ENCODE measurements at regions not wholly inside any gene's neighbourhood (a gene's known extent, or its start where the extent isn't known, plus 50 kb on each side); places are given as distances from the start of the nearest gene placed in this dataset.

DNA sequence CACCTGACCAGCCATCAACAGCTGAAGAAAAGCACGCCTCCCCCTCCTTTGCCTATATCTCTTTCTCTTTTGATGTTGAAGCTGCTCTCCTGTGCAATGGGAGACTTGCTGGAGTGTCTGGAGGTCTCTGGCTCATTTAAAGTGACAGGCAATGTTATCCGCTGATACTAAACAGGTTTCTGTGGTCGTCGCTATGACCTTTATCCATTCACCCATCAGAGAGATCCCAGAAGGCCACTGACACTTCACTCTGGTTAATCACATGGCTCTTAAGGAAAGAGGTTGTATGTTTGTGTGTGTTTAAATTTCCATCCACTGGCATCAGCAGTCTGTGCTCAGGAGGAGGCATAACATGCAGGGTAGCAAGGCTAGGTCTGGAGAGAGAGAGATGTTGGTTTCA, 277.3 kb downstream of the MTX2 start:
- DNase-seq: no peak

DNA sequence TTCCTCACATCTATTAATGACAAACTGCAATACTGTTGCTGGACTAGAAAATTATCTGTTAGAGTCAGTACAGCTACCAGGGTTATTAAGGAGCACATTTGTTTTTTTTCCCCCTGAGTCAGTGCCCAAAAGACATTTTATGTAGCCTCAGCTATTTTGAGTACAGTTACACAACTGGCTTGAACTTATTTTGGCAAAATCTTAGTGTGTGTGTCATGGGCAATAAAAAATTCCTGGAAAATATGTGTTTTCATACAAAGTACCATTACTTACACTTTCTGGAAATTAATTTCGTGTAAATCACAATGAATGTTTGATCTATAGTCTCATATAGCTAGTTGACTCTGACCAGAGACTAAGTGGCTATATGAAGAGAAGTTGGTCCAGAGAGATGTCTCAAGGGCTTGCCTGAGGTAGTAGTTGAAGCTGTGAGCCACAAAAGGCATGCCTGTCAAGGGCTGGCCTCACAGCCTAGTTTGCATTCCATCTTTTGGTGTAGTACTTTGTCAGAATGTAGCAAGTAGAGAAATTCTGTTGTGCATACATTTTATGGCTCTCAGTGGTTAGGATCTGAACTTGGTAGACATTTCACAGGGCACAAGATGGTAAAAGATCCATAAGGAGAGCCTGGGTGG, 283.4 kb downstream of the MTX2 start:
- DNase-seq: no peak

DNA sequence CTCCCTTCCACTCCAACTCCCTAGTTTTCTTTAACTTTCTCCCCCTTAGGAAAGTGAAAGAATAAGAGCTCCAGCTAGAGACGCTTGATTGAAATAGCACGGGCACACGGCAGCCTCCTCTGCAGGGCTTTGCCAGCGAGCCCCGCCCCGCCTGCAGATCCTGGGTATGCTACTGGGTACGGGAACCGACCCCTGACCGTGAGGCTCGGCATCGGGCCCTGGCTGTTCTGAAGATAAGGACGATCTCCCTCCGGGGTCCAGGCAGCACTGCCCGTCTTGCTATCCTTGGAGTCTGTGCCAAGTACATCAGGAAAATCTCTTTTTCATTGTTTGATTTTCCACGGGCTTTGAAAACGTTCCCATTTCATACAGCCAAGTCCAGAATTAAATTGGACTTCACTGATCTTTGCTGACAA, 284.5 kb downstream of the MTX2 start:
- peak; percentile 4 for DNase-seq

DNA sequence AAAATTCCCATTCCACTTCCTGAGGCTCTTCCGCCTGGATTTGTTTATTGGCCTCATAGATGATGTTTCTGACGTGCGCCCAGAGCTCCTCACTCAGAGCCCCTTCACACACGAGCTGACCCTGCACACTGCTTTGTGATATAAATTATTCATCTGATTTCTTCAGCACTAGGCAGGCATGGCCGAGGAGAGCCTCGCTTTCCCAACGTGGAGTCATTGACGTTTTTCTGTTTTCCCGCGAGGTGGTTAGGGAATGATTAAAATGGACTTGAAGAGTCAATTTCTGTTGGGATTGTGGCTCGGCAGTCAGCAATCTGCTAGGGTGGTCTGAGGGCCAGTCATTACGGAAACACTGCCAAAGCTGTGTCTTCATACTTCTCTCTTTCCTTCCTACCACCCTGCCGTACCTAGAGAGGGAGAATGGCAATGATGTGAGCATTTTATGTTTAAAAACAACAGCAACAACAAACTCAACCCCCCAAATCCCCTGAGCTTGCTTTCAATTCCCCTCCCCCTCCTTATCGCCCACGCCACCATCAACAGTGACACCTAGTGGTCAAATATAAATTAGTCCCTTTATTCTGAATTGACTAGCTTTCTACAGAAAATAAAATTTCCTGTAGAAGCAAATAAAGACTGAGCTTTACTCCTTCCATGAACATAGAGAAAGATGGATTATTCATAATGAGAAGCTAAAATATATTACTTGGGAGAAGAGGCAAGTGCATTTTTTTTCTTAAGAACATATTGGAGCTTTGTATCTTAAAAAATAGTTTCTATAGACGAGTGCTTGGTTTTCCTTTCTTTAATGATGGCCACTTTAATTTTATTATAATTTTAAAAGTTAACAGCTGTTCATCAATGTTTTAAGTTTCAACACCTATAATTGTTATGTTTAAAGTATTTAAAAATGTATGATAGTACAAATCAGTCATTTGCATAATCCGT, 285.1 kb downstream of the MTX2 start:
- peak; percentile 56 for DNase-seq

DNA sequence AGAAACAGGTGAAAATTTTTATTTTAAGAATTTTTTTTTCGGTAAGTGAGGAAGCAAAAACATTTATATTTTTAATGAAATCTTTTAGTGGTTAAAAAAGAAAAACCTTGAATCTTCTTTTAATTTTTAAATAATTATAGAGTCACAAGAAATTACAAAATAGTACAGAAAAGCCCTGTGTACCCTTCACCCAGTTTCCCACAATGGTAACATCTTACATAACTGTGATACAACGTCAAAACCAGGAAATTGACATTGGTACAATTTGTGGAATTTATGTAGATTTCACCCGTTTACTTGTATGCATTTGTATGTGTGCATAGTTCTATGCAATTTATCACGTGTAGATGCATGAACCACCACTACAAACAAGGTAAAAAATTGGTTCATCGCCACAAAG, 285.9 kb downstream of the MTX2 start:
- no peak for DNase-seq

DNA sequence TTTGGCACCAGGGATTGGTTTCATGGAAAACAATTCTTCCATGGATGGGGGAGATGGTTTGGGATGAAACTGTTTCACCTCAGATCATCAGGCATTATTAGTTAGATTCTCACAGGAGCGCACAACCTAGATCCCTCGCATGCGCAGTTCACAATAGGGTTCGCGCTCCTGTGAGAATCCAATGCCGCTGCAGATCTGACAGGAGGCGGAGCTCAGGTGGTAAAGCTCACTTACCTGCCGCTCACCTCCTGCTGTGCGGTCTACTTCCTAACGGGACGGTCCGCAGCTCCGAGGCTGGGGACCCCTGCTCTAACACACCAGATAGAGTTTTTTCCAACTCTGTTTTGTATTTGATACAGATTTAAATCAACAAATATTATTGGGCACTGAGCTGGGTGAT, 286.5 kb downstream of the MTX2 start:
- no peak for DNase-seq

DNA sequence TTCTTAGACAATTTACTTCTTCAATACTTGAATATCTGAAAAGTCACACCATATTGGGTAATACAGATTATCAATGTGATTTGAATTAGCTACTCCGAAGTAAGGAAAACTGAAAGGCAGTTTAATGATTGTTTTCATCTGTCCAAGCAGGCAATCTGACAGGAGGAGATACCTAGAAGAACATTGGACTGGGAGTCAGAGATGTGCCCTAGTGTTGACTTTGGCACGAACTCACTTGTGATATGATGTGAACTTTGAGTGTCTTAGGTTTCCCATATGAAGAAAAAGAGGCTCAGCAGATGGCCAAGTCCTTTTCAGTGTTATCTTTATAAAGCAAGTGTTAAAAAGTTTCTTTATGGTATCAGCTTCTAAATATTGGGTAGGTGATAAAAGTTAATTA, 287.1 kb downstream of the MTX2 start:
- DNase-seq: no peak

DNA sequence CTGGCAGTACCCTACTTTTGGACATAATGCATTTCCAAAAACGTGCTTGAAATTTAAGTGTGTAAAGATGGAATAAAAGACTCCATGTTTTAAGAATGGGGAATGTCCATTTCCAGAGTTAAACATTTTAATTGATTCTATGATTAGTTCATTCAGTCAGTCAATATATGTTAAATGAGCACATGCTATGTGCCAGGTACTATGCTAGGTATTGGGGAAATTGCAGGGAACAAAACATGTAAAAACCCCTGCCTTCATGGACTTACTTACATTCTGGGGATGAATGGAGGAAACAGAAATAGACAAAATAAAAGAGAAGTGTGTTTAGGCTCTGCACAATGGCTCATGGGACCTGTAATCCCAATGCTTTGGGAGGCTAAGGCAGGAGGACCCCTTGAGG, 288.6 kb downstream of the MTX2 start:
- DNase-seq: no peak

DNA sequence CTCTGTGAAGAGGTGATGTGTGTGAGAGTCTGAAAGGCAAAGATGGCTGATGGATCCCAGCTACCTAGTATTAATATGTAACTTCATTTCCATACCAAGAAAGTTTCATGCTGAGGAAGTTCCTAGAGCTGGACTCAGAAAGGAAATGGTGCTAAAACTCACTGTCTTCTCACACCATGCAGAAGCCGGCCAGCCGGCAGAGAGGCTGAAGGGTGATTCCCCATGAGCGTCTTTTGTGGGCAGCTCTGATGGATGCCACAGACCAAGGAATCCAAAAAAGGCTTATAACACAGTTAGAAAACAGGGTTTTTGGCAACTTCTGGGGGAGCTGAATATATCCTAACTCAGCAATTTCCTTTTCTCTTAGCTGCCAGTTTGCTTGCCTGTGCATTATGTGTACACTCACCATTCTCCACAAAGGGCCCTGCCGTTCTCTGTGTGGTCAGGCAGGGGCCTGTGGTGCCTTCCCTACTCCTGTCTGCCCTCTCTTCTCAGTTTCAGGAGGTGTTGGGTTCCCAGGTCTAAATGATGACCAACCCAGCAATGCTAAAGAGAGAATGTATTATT, 289.4 kb downstream of the MTX2 start:
- no peak for DNase-seq

DNA sequence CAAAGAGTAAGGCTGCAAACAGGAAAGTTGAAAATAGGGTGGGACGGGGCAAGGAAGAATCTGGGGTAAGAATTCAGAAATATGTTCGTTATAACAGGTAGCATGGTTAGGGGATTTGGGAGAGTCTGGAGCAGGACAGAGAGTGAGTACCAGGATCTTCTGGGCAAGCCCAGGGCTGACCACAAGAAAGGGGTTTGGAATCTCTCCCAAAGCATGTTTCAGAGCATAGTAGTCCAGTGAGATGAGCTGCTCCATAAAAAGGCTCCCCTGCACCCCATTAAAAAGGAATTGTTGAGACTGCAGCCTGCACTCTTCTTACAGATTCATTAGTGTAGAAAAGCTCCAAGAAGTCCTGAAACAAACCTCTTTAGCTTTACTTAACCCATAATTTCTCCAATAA, 291.1 kb downstream of the MTX2 start:
- no peak for DNase-seq

DNA sequence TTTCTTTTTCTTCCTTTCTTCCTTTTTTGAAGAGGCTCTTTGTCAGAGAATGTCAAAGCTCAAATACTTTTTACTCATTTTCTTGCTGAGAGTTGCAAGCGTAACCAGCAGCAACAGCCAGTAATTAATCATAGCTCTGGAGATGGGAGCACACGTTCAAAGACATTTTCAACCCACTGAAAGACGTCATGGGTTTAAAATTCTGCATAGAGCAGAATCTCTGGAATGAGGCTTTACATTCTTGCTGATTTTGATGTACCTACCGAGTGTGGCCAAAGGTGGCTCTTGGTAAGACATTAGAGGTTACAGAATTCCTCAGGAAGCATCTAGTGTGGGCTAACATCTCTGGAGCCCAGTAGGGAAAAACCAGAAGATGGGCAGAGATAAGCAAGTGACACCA, 292.5 kb downstream of the MTX2 start:
- DNase-seq: no peak

DNA sequence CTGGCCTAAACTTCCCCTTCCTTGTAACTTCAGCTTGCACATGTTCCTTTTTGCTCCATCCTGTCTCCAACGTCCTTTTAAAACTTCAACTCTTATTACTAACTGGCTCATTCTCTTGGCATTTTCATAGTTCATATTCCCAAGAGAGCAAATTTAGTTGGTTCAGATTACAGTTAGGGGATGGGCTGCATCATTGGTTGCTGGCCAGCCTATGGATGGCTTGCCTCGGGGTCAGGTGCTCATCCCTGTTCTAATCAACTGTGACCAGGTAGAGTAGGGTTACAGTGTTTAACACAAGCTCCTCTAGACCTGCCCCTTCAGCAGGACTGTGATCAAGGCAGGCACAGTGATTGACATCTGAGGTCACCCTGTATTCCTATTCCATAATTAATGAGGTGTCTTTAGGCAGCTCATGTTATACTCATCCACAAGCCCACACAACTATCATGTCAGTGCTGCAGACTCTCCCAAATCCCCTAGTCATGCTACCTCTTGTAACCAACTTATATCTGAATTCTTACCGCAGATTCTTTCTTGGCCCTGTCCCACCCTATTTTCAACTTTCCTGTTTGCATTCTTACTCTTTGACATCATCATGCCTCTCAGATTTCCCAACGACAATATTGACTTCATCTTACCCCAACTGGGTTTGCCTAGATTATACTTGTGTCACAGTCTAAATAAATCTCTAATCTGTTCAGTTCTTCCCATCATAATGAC, 293.3 kb downstream of the MTX2 start:
- DNase-seq: no peak

DNA sequence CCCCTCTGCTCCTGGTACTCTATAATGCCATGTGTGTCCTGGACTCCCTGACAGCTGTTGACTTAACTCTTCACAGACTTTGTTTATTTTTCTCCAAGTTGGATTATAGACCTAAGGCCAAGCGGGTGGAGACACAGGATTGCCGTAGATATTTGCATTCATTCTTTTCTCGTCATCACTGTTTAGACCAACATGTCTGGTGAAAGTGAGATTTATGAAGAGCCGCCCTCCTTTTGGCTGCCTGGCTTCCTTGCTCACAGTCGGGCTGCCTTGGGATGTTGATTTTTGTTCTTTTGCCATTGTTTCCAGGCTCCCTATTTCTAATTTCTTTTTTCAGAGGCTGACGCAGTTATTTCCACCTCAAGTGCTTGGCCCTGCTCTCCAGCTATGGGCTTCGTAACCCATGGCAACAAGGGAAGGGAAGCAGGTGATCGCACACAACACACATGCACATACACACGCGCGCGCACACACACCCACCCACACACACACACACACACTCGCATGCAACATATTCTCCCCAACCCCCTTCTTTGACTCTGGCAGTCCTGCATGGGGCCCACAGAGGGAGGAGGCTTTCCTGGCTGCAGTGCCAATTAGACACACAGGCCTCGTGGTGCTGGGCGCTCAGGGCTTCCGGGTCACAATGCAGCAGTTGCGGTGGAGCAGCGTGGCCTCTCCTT, 296.5 kb downstream of the MTX2 start:
- DNase-seq: no peak

DNA sequence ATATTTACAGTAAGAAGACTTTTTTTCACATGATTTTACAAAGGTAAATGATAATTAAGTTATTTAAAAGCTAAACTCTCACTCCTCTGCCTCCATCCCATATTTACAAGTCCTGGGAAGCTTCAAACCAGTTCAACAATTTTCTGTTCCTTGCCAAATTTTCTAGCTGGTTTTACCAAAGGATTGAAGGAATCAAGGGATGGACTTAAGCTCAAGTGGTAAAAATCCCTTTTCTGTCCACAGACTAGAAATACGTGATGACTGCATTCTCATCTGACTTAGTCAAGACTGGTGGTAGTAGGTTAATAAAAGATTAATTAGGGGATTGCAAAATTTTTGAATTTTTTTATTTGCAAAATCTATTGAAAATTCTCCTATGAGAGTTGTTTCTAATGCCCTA, 297.3 kb downstream of the MTX2 start:
- DNase-seq: no peak

DNA sequence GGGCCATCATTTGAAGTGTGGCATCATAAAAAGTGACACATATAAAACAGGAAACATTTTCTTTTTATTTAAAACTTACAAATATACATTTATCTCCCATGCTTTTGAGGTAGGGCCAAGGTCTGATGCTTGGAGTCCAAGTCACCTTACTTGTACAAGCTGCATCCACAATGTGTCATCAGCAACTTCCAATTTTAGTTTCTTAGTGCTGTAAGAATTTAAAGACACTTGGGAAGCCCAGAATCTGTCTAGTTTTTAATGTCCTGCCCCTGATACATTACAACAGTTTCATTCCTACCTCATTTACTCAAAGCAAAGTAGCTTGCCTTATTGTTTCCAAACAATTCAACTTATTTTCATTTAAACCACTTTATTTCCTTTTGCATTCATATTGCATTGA, 297.7 kb downstream of the MTX2 start:
- DNase-seq: no peak

DNA sequence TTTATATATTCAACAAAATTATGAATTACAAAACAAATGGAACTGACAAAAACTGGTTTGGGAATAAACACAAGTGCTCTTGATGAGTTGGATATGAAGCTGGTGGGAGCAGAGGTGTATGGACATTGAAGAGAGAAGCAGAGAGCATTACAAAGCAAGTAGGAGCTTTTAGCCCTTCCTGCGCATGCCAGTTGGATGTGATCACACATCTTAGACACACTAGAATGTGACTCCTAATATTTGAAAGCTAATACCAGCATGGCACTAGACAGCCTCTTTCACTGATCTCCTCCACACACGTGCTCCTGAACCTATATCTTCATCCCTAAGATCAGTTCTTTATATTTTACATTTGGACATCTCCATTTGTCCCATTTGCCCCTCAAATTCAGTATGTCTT, 298.1 kb downstream of the MTX2 start:
- DNase-seq: no peak

DNA sequence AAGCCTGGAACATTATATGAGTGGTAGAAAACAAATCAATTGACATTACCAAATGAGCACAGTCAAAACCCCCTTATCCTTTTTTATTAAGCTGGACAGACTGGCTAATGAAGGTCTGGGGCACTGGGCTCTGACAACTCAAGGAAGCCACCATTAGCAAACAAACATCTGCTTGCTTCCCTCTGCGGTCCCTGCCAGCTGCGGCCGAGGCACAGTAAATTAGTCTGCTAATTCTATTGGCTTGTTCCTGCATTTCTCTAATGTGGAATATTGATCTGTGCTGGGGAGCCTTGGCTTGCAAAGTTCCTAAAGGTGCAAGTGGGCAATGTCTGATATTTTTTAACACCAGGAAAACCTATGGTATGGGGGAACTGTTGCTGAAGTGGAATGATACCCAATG, 300.3 kb downstream of the MTX2 start:
- no peak for DNase-seq

DNA sequence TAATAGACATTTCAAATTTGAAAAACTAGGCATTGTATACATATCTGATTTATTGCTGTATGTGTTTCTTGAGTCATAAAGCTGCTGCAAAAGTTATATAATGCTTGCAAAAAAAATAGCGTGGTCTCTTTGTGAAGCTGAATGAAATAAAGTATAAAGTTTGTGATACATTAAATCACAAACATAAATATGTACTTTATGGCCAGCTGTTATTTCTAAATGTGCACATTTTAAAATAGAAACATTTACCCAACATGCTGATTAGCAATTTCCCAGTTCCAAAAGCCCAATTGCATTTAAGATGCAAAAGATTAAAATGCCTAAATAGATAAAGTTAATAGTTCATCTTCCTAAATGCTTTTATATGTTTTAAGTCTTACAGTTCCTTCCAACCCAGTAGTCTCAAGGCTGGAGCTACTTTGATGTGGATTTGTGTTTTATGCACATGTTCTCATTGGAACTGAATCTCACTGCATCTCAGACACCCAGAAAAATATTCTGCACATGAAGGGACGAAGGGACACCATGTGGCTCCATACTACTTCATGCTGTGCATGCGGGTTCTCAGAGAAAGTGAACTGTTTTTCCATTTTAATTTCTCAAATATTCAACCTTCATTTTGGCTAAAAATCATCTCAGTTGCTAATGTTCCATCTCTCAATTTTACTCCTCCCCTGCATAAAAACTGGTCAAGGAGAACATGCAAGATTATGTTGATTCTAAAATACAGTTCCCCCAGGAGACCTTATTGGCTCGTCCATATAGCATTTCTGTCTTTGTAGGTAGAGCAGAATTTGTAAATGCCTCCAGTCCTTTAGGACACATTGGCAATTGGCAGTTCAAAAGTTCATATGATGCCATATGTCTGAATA, 304.6 kb downstream of the MTX2 start:
- no peak for DNase-seq

DNA sequence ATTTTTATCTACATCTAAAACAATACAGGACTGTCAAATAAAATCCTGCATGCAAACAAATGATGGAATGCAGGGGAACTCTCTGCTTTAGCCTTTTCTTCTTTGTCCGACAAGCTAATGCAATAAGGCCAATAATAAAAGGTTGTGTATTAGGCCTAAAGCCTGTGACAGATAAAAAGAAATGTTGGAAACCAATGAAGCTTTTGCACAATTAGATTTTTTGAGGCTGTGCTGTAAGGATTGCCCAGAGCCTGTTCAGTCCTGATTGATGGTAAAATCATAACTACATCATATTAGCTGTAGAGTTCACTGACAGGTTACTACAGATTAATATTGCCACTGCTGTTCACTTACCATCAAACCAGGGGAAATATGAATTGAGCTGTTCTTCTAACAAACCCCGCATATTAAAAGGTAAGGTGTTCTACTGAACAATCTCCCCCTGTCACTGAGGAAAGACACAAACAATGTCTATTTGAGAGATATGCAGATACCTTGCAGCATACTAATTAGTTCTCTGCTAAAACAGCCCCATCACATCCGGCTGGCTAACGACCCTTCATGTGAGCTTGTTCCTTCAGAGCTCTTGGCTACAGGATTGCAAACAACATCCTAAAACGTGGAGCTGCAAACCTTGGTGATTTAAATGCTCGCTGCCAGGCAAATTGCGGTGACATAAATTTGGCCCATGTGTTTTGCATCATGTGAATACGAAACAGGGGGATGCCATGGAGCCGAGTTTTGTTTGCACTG, 305.4 kb downstream of the MTX2 start:
- no peak for DNase-seq

DNA sequence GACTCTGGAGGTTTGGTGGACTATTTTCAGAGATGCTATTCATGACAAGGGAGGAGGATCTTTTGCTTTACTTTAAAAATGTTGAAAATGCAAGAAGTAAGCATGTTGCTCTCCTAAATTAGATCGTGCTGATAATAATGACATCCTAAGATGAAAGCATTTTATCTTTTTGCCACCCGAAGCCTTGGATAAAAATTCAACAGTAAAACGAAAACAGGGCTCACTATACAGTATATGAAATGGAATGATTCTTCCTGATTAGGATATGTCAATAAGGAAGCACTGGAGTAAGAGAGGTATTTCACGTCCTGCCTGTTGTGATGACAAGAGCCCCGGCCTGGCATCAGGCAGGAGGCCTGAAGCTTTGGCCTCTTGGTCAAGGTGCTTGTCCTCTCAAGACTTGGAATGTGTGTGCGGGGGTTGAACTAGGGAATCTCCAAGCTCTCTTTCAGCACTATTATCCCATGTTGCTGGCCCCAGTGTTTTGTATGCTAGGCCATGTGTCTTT, 306.0 kb downstream of the MTX2 start:
- DNase-seq: no peak

DNA sequence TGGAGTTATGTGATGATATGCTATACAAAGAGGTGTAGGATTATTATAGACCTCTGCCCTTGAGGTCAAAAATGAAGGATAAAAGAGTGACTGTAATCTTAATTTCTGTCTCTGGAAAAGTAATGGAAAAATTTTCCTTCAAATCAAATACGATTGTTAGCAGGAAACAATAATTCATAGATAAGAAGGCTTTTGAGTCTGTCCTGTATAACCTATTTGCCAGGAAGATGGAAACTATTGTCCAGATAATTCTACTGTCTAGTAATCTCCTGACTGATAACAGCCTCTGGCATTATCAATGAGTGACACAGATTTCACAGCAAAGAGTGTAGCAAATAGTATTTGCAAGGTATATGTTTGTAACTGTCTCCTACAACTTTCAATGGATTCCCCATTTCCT, 307.8 kb downstream of the MTX2 start:
- no peak for DNase-seq
